ENCODE measurements at regions not wholly inside any gene's neighbourhood (a gene's known extent, or its start where the extent isn't known, plus 50 kb on each side); places are given as distances from the start of the nearest gene placed in this dataset.

DNA sequence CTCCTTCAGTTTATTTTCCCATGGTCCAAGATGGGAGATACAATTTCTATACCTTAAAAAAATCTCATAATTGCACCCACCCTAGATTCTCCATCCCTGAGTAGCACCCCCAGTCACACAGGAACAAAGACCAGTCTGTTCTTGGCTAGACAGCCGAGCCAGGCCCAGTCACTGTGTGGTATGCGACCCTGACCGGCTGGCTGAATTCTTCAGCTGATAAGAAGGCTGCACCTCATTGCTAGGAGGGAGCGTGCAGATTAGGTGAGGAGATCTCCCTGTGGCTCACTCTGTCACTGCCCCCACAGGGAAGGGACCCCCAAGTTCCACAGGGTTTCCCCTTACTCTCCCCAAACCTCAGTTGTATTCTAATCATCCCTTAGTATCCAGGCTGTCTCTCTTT, 138.7 kb downstream of the SALL1 start:
- TF ChIP-seq, protein P1, sequence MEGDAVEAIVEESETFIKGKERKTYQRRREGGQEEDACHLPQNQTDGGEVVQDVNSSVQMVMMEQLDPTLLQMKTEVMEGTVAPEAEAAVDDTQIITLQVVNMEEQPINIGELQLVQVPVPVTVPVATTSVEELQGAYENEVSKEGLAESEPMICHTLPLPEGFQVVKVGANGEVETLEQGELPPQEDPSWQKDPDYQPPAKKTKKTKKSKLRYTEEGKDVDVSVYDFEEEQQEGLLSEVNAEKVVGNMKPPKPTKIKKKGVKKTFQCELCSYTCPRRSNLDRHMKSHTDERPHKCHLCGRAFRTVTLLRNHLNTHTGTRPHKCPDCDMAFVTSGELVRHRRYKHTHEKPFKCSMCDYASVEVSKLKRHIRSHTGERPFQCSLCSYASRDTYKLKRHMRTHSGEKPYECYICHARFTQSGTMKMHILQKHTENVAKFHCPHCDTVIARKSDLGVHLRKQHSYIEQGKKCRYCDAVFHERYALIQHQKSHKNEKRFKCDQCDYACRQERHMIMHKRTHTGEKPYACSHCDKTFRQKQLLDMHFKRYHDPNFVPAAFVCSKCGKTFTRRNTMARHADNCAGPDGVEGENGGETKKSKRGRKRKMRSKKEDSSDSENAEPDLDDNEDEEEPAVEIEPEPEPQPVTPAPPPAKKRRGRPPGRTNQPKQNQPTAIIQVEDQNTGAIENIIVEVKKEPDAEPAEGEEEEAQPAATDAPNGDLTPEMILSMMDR (IDR thresholded peaks at IDR 0.05; ENCODE audit: low read depth, low read length), result no peak
- no peak for TF ChIP-seq EZH2phosphoT487 (IDR thresholded peaks at IDR 0.05; ENCODE audit: low read depth)
